CD4-positive, alpha-beta T cell treated with Interleukin-10 for 1 hour (primary cell): ENCODE measurements at regions not wholly inside any gene's neighbourhood (a gene's known extent, or its start where the extent isn't known, plus 50 kb on each side); places are given as distances from the start of the nearest gene placed in this dataset.
"Not testable (repeated sequence)": the region's sequence is repeated elsewhere in the genome, so short reads cannot be mapped to it uniquely, and the experiment has no call there.

Source experiments
- DNase-seq: peaks from one replicate; pipeline ENCODE4 v3.0.0-alpha.2; 2020

GRCh38 chr9:40928803-40929487 lies 199.5 kb downstream of the FOXD4L6 start:
- no peak for DNase-seq

DNA sequence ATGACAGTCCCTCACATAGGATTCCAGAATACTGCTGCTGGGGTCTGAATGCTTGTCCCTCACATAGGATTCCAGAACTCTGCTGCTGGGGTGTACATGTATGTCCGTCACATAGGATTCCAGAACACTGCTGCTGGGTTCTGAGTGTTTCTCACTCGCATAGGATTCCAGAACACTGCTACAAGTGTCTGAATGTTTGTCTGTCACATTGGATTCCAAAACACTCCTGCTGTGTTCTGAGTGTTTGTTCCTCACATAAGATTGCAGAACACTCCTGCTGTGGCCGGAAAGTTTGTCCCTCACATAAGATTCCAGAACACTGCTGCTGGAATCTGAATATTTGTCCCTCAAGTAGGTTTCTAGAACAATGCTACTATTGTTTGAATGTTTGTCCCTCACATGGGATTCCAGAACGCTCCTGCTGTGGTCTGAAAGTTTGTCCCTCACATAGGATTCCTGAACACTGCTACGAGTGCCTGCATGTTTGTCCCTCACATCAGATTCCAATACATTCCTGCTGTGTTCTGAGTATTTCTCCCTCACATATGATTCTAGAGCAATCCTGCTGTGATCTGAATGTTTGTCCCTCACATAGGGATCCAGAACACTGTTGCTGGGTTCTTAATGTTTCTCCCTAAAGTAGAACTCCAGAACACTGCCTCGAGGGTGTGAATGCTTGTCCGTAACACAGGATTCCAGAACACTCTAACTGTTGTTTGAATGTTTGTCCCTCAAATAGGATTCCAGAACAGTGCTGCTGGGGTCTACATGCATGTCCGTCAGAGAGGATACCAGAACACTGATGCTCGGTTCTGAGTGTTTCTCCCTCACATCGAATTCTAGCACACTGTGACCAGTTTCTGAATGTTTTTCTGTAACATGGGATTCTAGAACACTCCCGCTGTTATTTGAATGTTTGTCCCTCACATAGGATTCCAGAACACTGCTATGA lies 200.4 kb downstream of the FOXD4L6 start:
- no peak for DNase-seq

GRCh38 chr9:40927260-40927631 lies 201.2 kb downstream of the FOXD4L6 start:
- no peak for DNase-seq

- DNase-seq, result no peak
Measured at GRCh38 chr9:40926404-40927259, 201.8 kb downstream of the FOXD4L6 start.

DNA sequence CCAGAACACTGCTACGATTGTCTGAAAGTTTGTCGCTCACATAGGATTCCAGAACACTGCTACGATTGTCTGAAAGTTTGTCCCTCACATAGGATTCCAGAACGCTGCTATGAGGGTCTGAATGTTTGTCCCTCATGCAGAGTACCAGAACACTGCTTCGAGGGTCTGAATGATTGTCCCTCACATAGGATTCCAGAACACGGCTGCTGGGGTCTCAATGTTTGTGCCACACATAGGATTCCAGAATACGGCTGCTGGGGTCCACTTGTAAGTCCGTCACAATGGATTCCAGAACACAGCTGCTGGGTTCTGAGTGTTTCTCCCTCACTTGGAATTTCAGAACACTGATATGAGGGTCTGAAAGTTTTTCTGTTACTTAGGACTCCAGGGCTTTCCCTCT lies 203.3 kb downstream of the FOXD4L6 start:
- DNase-seq, result no peak

- not testable (repeated sequence) for DNase-seq
Measured at GRCh38 chr9:40916399-40916783, 212.1 kb downstream of the FOXD4L6 start.

- DNase-seq, result not testable (repeated sequence)
Measured at GRCh38 chr9:40915660-40916398, 212.7 kb downstream of the FOXD4L6 start.

DNA sequence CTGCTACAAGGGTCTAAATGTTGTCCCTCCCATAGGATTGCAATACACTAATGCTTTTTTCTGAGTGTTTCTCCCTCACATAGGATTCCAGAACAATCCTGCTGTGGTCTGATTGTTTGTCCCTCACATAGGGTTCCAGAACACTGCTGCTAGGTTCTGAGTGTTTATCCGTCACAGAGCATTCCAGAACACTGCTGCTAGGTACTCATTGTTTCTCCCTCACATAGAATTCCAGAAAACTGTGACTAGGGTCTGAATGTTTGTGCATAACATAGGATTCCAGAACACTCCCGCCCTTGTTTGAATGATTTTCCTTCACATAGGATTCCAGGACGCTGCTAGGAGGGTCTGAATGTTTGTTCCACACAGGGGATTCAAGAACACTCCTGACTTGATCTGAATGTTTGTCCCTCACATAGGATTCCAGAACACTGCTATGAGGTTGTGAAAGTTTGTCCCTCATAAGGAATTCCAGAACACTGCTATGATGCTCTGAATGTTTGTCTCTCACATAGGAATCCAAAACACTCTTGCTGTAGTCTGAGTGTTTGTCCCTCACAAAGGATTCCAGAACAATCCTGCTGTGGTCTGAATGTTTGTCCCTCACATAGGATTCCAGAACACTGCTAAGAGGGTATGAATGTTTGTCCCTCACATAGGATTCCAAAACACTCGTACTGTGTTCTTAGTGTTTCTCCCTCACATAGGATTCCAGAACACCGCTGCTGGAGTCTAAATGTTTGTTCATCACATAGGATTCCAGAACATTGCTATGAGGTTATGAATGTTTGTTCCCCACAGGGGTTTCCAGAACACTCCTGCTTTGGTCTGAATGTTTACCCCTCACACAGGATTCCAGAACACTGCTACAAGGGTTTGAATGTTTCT lies 213.5 kb downstream of the FOXD4L6 start:
- no peak for DNase-seq

DNA sequence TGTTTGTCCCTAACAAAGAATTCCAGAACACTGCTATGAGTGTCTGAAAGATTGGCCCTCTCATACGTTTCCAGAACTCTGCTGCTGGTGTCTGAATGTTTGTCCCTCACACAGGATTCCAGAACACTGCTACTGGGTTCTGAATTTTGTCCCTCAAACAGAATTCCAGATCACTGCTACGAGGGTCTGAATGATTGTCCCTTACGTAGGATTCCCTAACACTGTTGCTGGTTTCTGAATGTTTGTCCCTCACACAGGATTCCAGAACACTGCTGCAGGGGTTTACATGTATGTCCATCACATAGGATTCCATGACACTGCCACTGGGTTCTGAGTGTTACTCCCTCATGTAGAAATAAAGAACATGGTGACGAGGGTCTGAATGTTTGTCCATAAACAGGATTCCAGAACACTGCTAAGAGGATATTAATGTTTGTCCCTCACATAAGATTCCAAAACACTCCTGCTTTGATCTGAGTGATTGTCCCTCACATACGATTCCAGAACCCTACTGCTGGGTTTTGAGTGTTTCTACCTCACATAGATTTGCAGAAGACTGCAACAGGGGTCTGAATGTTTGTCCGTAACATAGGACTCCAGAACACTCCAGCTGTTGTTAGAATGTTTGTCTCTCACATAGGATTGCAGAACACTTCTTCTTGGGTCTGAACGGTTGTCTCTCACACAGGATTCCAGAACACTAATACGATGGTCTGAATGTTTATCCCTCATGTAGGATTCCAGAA lies 214.4 kb downstream of the FOXD4L6 start:
- no peak for DNase-seq

GRCh38 chr9:40913096-40913719 lies 215.3 kb downstream of the FOXD4L6 start:
- DNase-seq, result no peak

- DNase-seq, result not testable (repeated sequence)
Measured at GRCh38 chr9:40912679-40913078, 215.8 kb downstream of the FOXD4L6 start.

GRCh38 chr9:40911647-40912046 lies 216.8 kb downstream of the FOXD4L6 start:
- DNase-seq, result no peak

- not testable (repeated sequence) for DNase-seq
Measured at GRCh38 chr9:40910995-40911394, 217.5 kb downstream of the FOXD4L6 start.

DNA sequence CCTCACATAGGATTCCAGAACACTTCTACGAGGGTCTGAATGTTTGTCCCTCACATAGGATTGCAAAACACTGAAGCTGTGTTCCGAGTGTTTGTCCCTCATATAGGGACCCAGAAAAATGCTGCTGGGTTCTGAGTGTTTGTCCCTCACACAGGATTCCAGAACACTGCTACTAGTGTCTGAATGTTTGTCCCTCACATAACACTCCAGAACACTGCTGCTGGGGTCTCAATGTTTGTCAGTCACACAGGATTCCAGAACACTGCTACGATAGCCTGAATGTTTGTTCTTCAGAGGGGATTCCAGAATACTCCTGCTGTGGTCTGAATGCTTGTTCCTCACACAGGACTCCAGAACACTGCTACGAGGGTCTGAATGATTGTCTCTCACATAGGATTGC lies 218.7 kb downstream of the FOXD4L6 start:
- no peak for DNase-seq

DNA sequence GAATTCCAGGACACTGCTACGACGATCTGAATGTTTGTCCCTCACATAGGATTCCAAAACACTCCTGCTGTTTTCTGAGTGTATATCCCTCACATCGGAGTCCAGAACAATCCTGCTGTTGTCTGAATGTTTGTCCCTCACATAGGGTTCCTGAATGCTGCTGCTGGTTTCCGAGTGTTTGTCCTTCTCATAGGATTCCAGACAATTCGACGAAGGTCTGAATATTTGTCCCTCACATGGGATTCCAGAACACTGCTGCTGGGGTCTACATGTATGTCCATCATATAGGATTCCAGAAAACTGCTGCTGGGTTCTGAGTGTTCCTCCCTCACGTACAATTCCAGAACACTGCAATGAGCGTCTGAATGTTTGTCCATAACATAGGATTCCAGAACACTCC lies 219.4 kb downstream of the FOXD4L6 start:
- not testable (repeated sequence) for DNase-seq

DNA sequence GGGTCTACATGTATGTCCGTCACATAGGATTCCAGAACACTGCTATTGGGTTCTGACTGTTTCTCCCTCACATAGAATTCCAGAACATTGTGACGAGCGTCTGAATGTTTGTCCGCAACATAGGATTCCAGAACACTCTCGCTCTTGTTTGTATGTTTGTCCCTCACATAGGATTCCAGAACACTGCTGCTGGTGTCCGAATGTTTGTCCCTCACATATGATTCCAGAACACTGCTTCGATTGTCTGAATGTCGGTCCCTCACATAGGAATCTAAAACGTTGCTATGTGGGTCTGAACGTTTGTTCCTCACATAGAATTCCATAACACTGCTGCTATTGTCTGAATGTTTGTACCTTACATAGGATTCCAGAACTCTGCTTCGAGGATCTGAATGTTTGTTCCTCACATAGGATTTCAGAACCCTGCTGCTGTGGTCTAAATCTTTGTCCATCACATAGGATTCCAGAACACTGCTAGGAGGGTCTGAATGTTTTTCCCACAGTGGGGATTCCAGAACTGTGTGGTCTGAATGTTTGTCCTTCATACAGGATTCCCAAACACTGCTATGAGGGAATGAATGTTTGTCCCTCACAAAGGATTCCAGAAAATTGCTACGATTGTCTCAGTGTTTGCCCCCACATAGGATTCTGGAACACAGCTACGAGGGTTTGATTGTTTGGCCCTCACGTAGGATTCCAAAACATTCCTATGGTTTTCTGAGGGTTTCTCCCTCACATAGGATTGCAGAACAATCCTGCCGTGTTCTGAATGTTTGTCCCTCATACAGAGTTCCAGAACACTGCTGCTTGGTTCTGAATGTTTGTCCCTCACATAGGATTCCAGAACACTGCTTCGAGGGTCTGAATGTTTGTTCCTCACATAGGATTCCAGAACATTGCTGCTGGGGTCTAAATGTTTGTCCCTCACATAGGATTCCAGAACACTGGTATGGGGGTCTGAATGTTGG lies 220.5 kb downstream of the FOXD4L6 start:
- no peak for DNase-seq

- not testable (repeated sequence) for DNase-seq
Measured at GRCh38 chr9:40906879-40907278, 221.6 kb downstream of the FOXD4L6 start.

DNA sequence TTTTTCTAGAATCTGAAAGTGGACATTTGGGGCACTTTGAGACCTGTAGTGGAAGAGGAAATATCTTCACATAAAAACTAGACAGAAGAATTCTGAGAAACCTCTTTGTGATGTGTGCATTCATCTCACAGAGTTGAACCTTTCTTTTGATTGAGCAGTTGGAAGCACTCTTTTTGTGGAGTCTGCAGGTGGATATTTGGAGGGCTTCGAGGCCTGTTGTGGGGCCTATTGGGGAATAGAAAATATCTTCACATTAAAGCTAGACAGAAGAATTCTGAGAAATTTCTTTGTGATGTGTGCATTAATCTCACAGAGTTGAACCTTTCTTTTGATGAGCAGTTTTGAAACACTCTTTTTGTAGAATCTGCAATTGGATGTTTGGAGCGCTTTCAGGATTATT lies 236.2 kb downstream of the FOXD4L6 start:
- not testable (repeated sequence) for DNase-seq

DNA sequence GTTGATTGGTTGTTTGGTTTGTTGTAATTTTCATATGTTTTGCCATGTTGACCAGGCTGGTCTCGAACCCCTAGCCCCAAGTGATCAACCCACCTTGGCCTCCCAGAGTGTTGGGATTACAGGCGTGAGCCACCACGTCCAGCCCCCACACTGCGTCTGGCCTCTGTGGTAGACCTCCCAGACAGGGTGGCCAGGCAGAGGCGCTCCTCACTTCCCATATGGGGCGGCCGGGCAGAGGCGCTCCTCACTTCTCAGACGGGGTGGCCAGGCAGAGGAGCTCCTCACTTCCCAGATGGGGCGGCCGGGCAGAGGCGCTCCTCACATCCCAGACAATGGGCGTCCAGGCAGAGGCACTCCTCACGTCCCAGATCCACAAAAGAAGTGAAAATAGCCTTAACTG lies 242.6 kb downstream of the FOXD4L6 start:
- DNase-seq, result not testable (repeated sequence)
